Epithelial cell of esophagus (primary cell): ENCODE measurements at regions not wholly inside any gene's neighbourhood (a gene's known extent, or its start where the extent isn't known, plus 50 kb on each side); places are given as distances from the start of the nearest gene placed in this dataset.
"Not testable (repeated sequence)": the region's sequence is repeated elsewhere in the genome, so short reads cannot be mapped to it uniquely, and the experiment has no call there.

Source experiments
- DNase-seq: peaks from one replicate; pipeline ENCODE4 v3.0.0; 2010; ENCODE audit warnings: low read depth
- H3K4me3 ChIP-seq: 2 replicates; pipeline ENCODE4 v1.5.1; 2011; ENCODE audit warnings: mild to moderate bottlenecking, low read length, control low read depth
- TF ChIP-seq, protein P1 (sequence below): IDR thresholded peaks from 2 replicates; pipeline ENCODE4 v1.5.1; 2011; ENCODE audit warnings: low read depth, mild to moderate bottlenecking, low read length, control low read depth, inconsistent platforms; ENCODE audit not compliant: insufficient read depth; ENCODE audit errors: missing control alignments

DNA sequence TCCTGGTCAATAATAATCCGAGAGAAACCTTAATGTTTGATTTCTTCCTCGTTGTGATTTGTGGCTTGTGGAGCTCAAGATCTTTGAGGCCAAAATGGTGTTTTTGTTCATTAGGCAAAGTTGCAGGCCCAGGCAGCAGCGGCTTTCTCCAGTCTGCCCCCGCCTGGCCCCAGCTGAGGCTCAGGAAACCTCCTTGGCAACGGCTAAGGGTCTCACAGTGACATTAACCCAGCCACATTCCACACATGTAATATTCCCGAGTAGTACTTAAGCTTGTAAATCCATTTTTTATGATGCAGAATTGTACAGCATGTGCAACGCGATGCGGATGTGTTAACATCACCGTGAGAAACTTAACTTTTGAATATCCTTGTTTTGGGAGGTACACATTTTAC is 200.1 kb downstream of the BCL11A start:
- TF ChIP-seq, protein P1, sequence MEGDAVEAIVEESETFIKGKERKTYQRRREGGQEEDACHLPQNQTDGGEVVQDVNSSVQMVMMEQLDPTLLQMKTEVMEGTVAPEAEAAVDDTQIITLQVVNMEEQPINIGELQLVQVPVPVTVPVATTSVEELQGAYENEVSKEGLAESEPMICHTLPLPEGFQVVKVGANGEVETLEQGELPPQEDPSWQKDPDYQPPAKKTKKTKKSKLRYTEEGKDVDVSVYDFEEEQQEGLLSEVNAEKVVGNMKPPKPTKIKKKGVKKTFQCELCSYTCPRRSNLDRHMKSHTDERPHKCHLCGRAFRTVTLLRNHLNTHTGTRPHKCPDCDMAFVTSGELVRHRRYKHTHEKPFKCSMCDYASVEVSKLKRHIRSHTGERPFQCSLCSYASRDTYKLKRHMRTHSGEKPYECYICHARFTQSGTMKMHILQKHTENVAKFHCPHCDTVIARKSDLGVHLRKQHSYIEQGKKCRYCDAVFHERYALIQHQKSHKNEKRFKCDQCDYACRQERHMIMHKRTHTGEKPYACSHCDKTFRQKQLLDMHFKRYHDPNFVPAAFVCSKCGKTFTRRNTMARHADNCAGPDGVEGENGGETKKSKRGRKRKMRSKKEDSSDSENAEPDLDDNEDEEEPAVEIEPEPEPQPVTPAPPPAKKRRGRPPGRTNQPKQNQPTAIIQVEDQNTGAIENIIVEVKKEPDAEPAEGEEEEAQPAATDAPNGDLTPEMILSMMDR = no peak
- no peak for DNase-seq
- no peak overlapping the region for H3K4me3 ChIP-seq

DNA sequence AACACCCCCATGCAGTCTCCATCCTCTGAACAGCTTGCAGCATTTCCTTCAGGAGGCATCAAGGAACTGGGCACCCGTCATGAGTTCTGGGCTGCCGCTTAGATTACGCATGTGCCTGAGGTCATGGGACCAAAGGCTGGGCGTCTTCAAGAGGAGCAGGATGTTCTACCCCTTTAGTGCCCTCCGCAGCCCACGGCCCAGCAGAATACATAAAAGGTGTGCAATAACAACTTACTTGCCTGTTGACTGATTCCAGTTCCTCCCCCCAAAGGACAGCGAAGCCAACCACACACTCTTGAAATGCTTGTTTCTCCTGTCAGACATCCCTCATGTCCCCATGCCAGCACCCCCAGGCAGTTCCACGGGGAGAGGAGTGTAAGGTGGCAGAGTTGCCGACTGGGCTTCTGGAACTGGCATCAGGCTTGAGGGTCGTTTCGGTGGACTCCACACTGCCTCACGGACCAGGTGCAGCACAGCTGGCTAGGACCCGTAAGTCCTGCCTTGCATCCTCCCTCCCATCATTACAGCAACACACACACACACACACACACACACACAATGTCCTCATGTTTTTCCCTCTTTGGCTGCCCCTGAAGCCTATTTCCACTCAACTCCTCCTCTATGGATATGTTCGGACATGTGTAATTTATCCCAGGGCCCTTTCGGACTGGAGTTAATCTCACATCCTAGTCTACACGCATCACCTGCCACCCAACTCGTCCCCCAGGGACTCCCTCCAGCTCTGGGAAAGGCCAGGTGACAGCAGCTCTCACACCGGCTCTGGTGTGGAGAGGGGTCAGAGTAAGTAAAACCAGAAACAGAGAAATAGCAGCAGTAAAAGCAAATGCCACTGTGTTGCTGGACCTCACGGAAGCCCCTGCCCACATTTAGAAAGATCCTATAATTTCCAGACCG is 200.7 kb downstream of the BCL11A start:
- no peak overlapping the region for H3K4me3 ChIP-seq
- TF ChIP-seq, protein P1 = no peak

DNA sequence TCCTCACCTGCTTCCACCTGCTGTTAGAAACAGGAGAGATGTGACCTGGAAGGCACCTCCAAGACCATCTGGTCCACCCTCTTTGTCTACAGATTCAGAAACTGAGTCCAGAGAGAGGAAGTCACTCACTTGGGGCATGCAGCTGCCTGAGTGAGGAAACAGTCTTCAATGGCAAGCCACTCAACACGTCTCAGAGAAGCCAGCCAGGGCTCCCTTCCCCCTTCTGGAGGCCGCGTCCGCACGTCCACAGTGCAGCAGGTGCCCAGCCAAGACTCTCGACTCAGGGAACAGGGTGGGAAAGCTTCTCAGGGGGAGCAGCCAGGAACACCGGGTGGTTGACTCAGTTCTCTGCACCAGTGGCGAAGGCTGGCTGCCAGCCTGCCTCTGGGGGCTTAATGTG is 201.7 kb downstream of the BCL11A start:
- H3K4me3 ChIP-seq = no peak overlapping the region
- no peak for DNase-seq
- TF ChIP-seq, protein P1 = no peak

More for the DNA sequence above, 200.7 kb downstream of the BCL11A start:
- peak; percentile 24 for DNase-seq

DNA sequence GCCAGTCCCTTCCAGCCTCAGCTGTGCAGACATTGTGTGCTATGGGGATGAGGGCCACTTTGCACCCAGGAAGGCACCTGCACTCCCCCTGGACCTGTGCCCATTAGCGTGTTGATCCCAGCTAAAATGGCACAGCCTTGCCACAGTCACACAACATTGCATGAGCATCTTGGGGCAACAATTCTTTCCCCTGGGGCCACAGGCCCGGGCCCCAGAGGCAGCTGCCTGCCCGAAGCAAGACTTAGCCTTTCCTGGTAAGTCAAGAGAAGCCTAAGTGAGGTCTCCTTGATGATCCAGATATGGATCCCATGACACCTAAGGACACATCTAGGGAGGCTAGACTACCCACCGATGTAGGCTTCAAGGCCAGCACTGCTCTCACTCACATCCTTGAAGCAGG is 202.1 kb downstream of the BCL11A start:
- TF ChIP-seq, protein P1 = no peak
- DNase-seq = no peak
- no peak overlapping the region for H3K4me3 ChIP-seq

DNA sequence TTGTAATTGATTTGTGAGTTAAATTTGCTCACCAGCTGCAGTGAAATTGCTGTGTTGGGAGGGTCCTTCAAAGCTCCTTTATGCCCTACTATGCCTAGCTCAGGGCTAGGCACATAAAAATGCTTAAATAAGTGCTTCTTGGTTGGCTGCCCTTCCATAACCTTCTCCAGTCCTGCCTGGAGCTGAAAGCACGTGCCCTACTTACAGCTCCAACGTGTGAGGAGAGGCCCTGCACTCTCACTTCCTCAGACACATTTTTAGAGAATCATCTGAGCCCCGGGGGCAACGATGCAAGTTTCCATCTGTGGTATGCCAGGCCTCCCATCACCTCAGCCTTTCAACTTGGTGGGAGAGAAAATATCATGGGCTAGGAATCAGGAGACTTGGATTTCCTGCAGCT is 202.7 kb downstream of the BCL11A start:
- H3K4me3 ChIP-seq = no peak overlapping the region
- no peak for DNase-seq
- TF ChIP-seq, protein P1 = no peak

DNA sequence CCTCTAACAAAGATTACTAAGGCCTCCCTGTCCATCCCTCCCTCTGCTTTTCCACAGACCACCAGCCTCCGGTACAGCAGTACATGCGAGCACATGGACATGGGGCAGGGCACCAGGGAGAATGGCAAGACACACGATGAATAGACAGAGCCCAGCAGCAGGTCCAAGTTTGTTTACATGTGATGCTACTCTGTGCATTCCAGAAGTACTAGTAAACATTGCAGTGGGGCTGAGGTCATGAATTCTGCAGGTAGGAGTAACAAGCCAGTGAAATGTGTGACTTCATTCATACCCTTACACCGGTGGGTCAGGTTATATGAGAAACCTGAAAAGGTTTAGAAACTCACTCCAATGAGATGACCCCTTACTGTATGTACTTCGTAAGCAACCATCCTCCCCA is 205.7 kb downstream of the BCL11A start:
- TF ChIP-seq, protein P1 = no peak
- peak; percentile 90 for DNase-seq
- no peak overlapping the region for H3K4me3 ChIP-seq

DNA sequence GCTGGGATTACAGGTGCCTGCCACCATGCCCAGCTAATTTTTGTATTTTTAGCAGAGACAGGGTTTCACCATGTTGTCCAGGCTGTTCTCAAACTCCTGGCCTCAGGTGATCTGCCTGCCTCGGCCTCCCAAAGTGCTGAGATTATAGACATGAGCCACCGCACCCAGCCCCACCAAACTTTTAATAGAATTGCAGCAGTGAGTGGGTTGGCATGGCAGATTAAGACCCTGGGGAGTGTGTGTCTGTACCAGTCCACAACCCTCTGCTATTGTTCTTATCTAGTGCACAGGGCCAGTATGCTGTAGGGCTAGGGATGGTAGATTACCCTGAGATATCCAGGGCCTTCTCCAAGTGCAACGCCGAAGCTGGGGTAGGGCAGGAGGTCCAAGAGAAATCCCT is 211.0 kb downstream of the BCL11A start:
- not testable (repeated sequence) for DNase-seq, H3K4me3 ChIP-seq
